HG03039 (cell line): ENCODE measurements at regions not wholly inside any gene's neighbourhood (a gene's known extent, or its start where the extent isn't known, plus 50 kb on each side); places are given as distances from the start of the nearest gene placed in this dataset.

ENCODE experiments used
- ATAC-seq: cut with Tn5 transposase; IDR thresholded peaks from one replicate; pipeline ENCODE4 v1.9.1; 2021; ENCODE audit warnings: mild to moderate bottlenecking, moderate library complexity; ENCODE audit not compliant: unreplicated experiment

GRCh38 chr5:119879446-119879845, 250.1 kb downstream of the FAM170A start:
- ATAC-seq = no peak

- ATAC-seq = no peak
Measured at GRCh38 chr5:119895066-119895465, 265.7 kb downstream of the FAM170A start.

GRCh38 chr5:119896826-119897536, 267.6 kb downstream of the FAM170A start:
- no peak for ATAC-seq

GRCh38 chr5:119897537-119898370, 268.4 kb downstream of the FAM170A start:
- no peak for ATAC-seq

- ATAC-seq = no peak
Measured at GRCh38 chr5:119899981-119900380, 270.6 kb downstream of the FAM170A start.

GRCh38 chr5:119902593-119902992, 273.2 kb downstream of the FAM170A start:
- no peak for ATAC-seq

- ATAC-seq = no peak
Measured at GRCh38 chr5:119913425-119913824, 284.1 kb downstream of the FAM170A start.

GRCh38 chr5:119919279-119919678, 289.9 kb downstream of the FAM170A start:
- no peak for ATAC-seq

- ATAC-seq = no peak
Measured at GRCh38 chr5:119926301-119926700, 296.9 kb downstream of the FAM170A start.

- ATAC-seq = no peak
Measured at GRCh38 chr5:119928974-119929373, 299.6 kb downstream of the FAM170A start.

GRCh38 chr5:119930490-119930889, 301.1 kb downstream of the FAM170A start:
- ATAC-seq = no peak

GRCh38 chr5:119943148-119943547, 313.8 kb downstream of the FAM170A start:
- ATAC-seq = no peak

GRCh38 chr5:119945691-119946090, 316.3 kb downstream of the FAM170A start:
- ATAC-seq = no peak

- ATAC-seq = no peak
Measured at GRCh38 chr5:119948162-119948561, 318.8 kb downstream of the FAM170A start.

GRCh38 chr5:119949426-119949999, 320.2 kb downstream of the FAM170A start:
- no peak for ATAC-seq

GRCh38 chr5:119951330-119951934, 322.1 kb downstream of the FAM170A start:
- ATAC-seq = no peak

GRCh38 chr5:119953474-119953873, 324.1 kb downstream of the FAM170A start:
- ATAC-seq = no peak

- no peak for ATAC-seq
Measured at GRCh38 chr5:119954106-119954505, 324.7 kb downstream of the FAM170A start.

GRCh38 chr5:119961993-119962392, 332.6 kb downstream of the FAM170A start:
- no peak for ATAC-seq

- ATAC-seq = no peak
Measured at GRCh38 chr5:119966028-119966427, 336.7 kb downstream of the FAM170A start.

- no peak for ATAC-seq
Measured at GRCh38 chr5:119968690-119969089, 339.3 kb downstream of the FAM170A start.
